GM12878 (cell line): ENCODE measurements at regions not wholly inside any gene's neighbourhood (a gene's known extent, or its start where the extent isn't known, plus 50 kb on each side); places are given as distances from the start of the nearest gene placed in this dataset.

Experiments
- ATAC-seq: fragments of 200-7000 bp; cut with Tn5 transposase; 3 replicates; pipeline ENCODE4 v1.9.1; 2020; ENCODE audit warnings: mild to moderate bottlenecking, moderate library complexity
- BruUV-seq: library from RNA; stranded (reverse); fragments of 400-500 nt; replicated peaks from 2 replicates; lab custom pipeline; 2021; lab: Mats Ljungman, UMichigan
- CTCF ChIA-PET: fragments of 300-600 bp; sonication (Branson Sonifier 250); formaldehyde crosslinking; extraction: SDS; loops from one replicate; lab custom pipeline; 2021; ENCODE audit warnings: inconsistent platforms; lab: Yijun Ruan, JAX
- POLR2A ChIA-PET: fragments of 350-600 bp; formaldehyde crosslinking; extraction: SDS; loops from one replicate; lab custom pipeline; 2021; ENCODE audit warnings: inconsistent platforms; lab: Charles Lee
- RAD21 ChIA-PET: fragments of 300-600 bp; sonication (Branson Sonifier 250); formaldehyde crosslinking; loops from one replicate; lab custom pipeline; 2023; ENCODE audit warnings: antibody characterized with exemption; ENCODE audit not compliant: unreplicated experiment; lab: Charles Lee
- SMC1A ChIA-PET: fragments of 300-600 bp; sonication (Branson Sonifier 250); formaldehyde crosslinking; loops from one replicate; lab custom pipeline; 2023; ENCODE audit not compliant: unreplicated experiment, uncharacterized antibody; lab: Charles Lee
- DNase-seq: peaks from one replicate; pipeline ENCODE4 v3.0.0-alpha.2; 2011; ENCODE audit warnings: low read depth, low spot score
- FAIRE-seq: peaks from 3 replicates; lab custom pipeline; 2011; peaks lifted over from hg19 to GRCh38; lab: Jason Lieb, UNC
- H2AFZ ChIP-seq: 2 replicates; pipeline ENCODE4 v1.6.0; 2011; ENCODE audit warnings: low read depth, low read length, control low read depth; ENCODE audit not compliant: control insufficient read depth
- H3K27ac ChIP-seq: 2 replicates; pipeline ENCODE4 v1.5.1; 2011; ENCODE audit warnings: control low read depth; ENCODE audit not compliant: control insufficient read depth, insufficient read depth
- H3K27me3 ChIP-seq, 2 experiments: replicated peaks in 1 of 2; 2 replicates each; pipeline versions ENCODE4 v1.6.0 to v1.6.1; 2011; ENCODE audit warnings: low read length in 1 of 2; ENCODE audit not compliant: control insufficient read depth in 2 of 2, insufficient read depth in 2 of 2
- H3K36me3 ChIP-seq, 2 experiments: 2 replicates each; pipeline ENCODE4 v1.5.1; 2011; ENCODE audit warnings: low read length in 1 of 2; ENCODE audit not compliant: control insufficient read depth in 2 of 2, insufficient read depth in 2 of 2
- H3K4me1 ChIP-seq: 2 replicates; pipeline ENCODE4 v1.6.1; 2011; ENCODE audit warnings: mild to moderate bottlenecking, low read length, moderate library complexity, mixed read lengths; ENCODE audit not compliant: control insufficient read depth, insufficient read depth
- H3K4me2 ChIP-seq: 2 replicates; pipeline ENCODE4 v1.6.0; 2011; ENCODE audit warnings: control low read depth; ENCODE audit not compliant: control insufficient read depth, insufficient read depth
- H3K4me3 ChIP-seq: fragments of 200-600 bp; sonication (generic); 2 replicates; pipeline ENCODE4 v1.5.1; 2016
- H3K79me2 ChIP-seq: 2 replicates; pipeline ENCODE4 v1.6.0; 2011; ENCODE audit warnings: low read length; ENCODE audit not compliant: control insufficient read depth, insufficient read depth
- H3K9ac ChIP-seq: 2 replicates; pipeline ENCODE4 v1.8.0; 2011; ENCODE audit warnings: low read length, control low read depth, mixed read lengths; ENCODE audit not compliant: control insufficient read depth, insufficient read depth
- H3K9me3 ChIP-seq: replicated peaks from 3 replicates; pipeline ENCODE4 v1.5.1; 2011; ENCODE audit warnings: mild to moderate bottlenecking, low read length; ENCODE audit not compliant: control insufficient read depth, insufficient read depth
- H4K20me1 ChIP-seq: 2 replicates; pipeline ENCODE4 v1.6.0; 2011; ENCODE audit not compliant: control insufficient read depth, insufficient read depth
- BCL11A ChIP-seq: IDR thresholded peaks from 2 replicates; pipeline ENCODE4 v1.6.1; 2011; ENCODE audit warnings: low read depth, low read length
- EGR1 ChIP-seq, 2 experiments: IDR thresholded peaks; 1 replicate in 1 of 2; 2 replicates in 1 of 2; pipeline ENCODE4 v1.6.1; 2011 to 2012; ENCODE audit warnings: low read depth in 2 of 2, low read length in 2 of 2, borderline replicate concordance in 1 of 2, mild to moderate bottlenecking in 1 of 2, moderate library complexity in 1 of 2
- HDAC2 ChIP-seq: fragments of 200-600 bp; sonication (generic); IDR thresholded peaks from 2 replicates; pipeline ENCODE4 v1.6.1; 2017
- HDAC6 ChIP-seq: fragments of 200-600 bp; sonication (generic); IDR thresholded peaks from one replicate; pipeline ENCODE4 v1.8.0; 2017; ENCODE audit warnings: antibody characterized with exemption; ENCODE audit not compliant: unreplicated experiment
- POLR2AphosphoS2 ChIP-seq: IDR thresholded peaks from 2 replicates; pipeline ENCODE4 v1.6.1; 2011; ENCODE audit warnings: low read depth, mild to moderate bottlenecking, low read length, improper control_type of control experiment, moderate library complexity
- RCOR1 ChIP-seq: conservative IDR thresholded peaks from 2 replicates; pipeline ENCODE4 v1.6.1; 2012; ENCODE audit warnings: low read depth, low read length, improper control_type of control experiment
- RELA ChIP-seq: fragments of 450-650 bp; IDR thresholded peaks from 2 replicates; pipeline ENCODE4 v1.8.0; 2014; ENCODE audit warnings: borderline replicate concordance; ENCODE audit not compliant: partially characterized antibody
- SIN3A ChIP-seq: IDR thresholded peaks from 2 replicates; pipeline ENCODE4 v1.6.1; 2012; ENCODE audit warnings: low read depth, low read length, improper control_type of control experiment
- SIX5 ChIP-seq: IDR thresholded peaks from 2 replicates; pipeline ENCODE4 v1.6.1; 2011; ENCODE audit warnings: mild to moderate bottlenecking, low read depth, low read length, moderate library complexity; ENCODE audit not compliant: severe bottlenecking
- SMARCA5 ChIP-seq: fragments of 450-650 bp; IDR thresholded peaks from 2 replicates; pipeline ENCODE4 v1.6.1; 2017; ENCODE audit warnings: mild to moderate bottlenecking
- TCF3 ChIP-seq: IDR thresholded peaks from 2 replicates; pipeline ENCODE4 v1.6.1; 2012; ENCODE audit warnings: low read depth, mild to moderate bottlenecking, low read length, borderline replicate concordance; ENCODE audit not compliant: insufficient read depth
- YBX1 ChIP-seq: fragments of 450-650 bp; IDR thresholded peaks from 2 replicates; pipeline ENCODE4 v1.6.1; 2016; ENCODE audit warnings: antibody characterized with exemption
- ZNF24 ChIP-seq: fragments of 450-650 bp; IDR thresholded peaks from 2 replicates; pipeline ENCODE4 v1.6.1; 2017; ENCODE audit warnings: antibody characterized with exemption, mild to moderate bottlenecking
- in situ Hi-C: fragments of 300-500 bp; cut with MboI; formaldehyde crosslinking; loops from 9 replicates; pipeline ENCODE4 v1.14.3; 2018; ENCODE audit warnings: mixed read lengths
- intact Hi-C: fragments of 100-400 bp; cut with micrococcal nuclease; formaldehyde crosslinking; loops from one replicate; pipeline ENCODE4 v1.14.2; 2022; ENCODE audit not compliant: unreplicated experiment
- TF ChIP-seq, protein P1 (sequence below): IDR thresholded peaks from 2 replicates; pipeline ENCODE4 v1.6.1; 2011; ENCODE audit warnings: mild to moderate bottlenecking, low read depth, low read length, moderate library complexity; ENCODE audit not compliant: insufficient replicate concordance
- TF ChIP-seq, protein P2 (sequence below): fragments of 450-650 bp; IDR thresholded peaks from 2 replicates; pipeline ENCODE4 v1.6.1; 2016; ENCODE audit warnings: mild to moderate bottlenecking, moderate library complexity, borderline replicate concordance
- TF ChIP-seq, protein P3 (sequence below): fragments of 450-650 bp; IDR thresholded peaks from 2 replicates; pipeline ENCODE4 v1.6.1; 2017; ENCODE audit warnings: mild to moderate bottlenecking

DNA sequence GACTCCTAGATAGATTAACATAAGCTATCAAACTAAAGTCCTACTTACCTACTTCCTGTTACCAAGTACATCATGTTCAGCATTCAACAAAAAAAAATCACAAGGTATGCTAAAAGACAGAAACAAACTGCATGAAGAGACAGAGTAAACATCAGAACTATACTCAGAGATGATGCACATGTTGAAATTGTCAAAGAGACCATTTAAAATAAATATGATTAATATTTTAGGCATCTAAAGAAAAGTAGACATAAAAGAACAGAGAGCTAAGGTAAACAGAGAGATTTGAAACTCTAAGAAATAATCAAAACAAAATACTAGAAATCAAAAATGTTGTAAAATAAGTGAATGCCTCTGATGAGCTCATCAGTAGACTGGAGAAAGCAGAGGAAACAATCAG is 224.8 kb upstream of the STAC start:
- no peaks in the 10 kb centered on the region for H3K4me1 ChIP-seq
- ChIA-PET SMC1A (interaction anchor here (0.6 to 1.1 kb wide), 2 partner anchors 36 to 62 kb away, joined by 3 read pairs; no protein-coding TSS in a partner anchor), POLR2A (no interaction called here), RAD21 (no interaction called here), CTCF (no interaction called here)
- H4K20me1 ChIP-seq = no peaks in the 10 kb centered on the region
- H3K9me3 ChIP-seq = no peaks in the 10 kb centered on the region
- in situ Hi-C loops (no loop called here), intact Hi-C loops (no loop called here)
- FAIRE-seq (no peak), DNase-seq (no peak), ATAC-seq (no peak)
- no peak overlapping the region for H3K9ac ChIP-seq
- no peak for TF ChIP-seq RCOR1
- no peak for TF ChIP-seq SMARCA5
- TF ChIP-seq SIN3A = no peak
- TF ChIP-seq ZNF24 = no peak
- no peak for TF ChIP-seq EGR1 (IDR thresholded peaks at IDR 0.05; ENCODE audit: borderline replicate concordance in 1 of 2, low read depth in 2 of 2, low read length in 2 of 2)
- TF ChIP-seq, protein P1, sequence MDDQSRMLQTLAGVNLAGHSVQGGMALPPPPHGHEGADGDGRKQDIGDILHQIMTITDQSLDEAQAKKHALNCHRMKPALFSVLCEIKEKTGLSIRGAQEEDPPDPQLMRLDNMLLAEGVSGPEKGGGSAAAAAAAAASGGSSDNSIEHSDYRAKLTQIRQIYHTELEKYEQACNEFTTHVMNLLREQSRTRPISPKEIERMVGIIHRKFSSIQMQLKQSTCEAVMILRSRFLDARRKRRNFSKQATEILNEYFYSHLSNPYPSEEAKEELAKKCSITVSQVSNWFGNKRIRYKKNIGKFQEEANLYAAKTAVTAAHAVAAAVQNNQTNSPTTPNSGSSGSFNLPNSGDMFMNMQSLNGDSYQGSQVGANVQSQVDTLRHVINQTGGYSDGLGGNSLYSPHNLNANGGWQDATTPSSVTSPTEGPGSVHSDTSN = no peak
- TF ChIP-seq, protein P2, sequence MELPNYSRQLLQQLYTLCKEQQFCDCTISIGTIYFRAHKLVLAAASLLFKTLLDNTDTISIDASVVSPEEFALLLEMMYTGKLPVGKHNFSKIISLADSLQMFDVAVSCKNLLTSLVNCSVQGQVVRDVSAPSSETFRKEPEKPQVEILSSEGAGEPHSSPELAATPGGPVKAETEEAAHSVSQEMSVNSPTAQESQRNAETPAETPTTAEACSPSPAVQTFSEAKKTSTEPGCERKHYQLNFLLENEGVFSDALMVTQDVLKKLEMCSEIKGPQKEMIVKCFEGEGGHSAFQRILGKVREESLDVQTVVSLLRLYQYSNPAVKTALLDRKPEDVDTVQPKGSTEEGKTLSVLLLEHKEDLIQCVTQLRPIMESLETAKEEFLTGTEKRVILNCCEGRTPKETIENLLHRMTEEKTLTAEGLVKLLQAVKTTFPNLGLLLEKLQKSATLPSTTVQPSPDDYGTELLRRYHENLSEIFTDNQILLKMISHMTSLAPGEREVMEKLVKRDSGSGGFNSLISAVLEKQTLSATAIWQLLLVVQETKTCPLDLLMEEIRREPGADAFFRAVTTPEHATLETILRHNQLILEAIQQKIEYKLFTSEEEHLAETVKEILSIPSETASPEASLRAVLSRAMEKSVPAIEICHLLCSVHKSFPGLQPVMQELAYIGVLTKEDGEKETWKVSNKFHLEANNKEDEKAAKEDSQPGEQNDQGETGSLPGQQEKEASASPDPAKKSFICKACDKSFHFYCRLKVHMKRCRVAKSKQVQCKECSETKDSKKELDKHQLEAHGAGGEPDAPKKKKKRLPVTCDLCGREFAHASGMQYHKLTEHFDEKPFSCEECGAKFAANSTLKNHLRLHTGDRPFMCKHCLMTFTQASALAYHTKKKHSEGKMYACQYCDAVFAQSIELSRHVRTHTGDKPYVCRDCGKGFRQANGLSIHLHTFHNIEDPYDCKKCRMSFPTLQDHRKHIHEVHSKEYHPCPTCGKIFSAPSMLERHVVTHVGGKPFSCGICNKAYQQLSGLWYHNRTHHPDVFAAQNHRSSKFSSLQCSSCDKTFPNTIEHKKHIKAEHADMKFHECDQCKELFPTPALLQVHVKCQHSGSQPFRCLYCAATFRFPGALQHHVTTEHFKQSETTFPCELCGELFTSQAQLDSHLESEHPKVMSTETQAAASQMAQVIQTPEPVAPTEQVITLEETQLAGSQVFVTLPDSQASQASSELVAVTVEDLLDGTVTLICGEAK = no peak
- no peak for TF ChIP-seq YBX1
- no peak for TF ChIP-seq HDAC2
- no peak for TF ChIP-seq HDAC6
- no peak for TF ChIP-seq SIX5
- TF ChIP-seq, protein P3, sequence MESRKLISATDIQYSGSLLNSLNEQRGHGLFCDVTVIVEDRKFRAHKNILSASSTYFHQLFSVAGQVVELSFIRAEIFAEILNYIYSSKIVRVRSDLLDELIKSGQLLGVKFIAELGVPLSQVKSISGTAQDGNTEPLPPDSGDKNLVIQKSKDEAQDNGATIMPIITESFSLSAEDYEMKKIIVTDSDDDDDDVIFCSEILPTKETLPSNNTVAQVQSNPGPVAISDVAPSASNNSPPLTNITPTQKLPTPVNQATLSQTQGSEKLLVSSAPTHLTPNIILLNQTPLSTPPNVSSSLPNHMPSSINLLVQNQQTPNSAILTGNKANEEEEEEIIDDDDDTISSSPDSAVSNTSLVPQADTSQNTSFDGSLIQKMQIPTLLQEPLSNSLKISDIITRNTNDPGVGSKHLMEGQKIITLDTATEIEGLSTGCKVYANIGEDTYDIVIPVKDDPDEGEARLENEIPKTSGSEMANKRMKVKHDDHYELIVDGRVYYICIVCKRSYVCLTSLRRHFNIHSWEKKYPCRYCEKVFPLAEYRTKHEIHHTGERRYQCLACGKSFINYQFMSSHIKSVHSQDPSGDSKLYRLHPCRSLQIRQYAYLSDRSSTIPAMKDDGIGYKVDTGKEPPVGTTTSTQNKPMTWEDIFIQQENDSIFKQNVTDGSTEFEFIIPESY = no peak
- no peak for TF ChIP-seq RELA
- no peak for TF ChIP-seq BCL11A
- TF ChIP-seq TCF3 = no peak
- TF ChIP-seq POLR2AphosphoS2 = no peak
- H2AFZ ChIP-seq = no peak overlapping the region
- H3K27me3 ChIP-seq = no peaks in the 10 kb centered on the region
- H3K4me2 ChIP-seq = no peak overlapping the region
- no peak overlapping the region for H3K27ac ChIP-seq
- no peaks in the 10 kb centered on the region for H3K79me2 ChIP-seq
- no TSS peak for BruUV-seq
- no peaks in the 10 kb centered on the region for H3K36me3 ChIP-seq
- H3K4me3 ChIP-seq = no peak overlapping the region
